ENCODE measurements at regions not wholly inside any gene's neighbourhood (a gene's known extent, or its start where the extent isn't known, plus 50 kb on each side); places are given as distances from the start of the nearest gene placed in this dataset.

- Histone ChIP-seq H2BK12ac (ENCODE audit: insufficient read length, low read depth, low read length) (no peak overlapping the region), H3K18ac (ENCODE audit: insufficient read length, low read depth, low read length) (no peak overlapping the region), H4K8ac (replicated peaks; ENCODE audit: insufficient read length, low read depth, low read length) (no peak overlapping the region), H3K4me1 (ENCODE audit: insufficient read depth, low read length) (peaks cover 2% of the 10 kb centered on the region; the same call in 1 of the 2 replicates), H2BK15ac (ENCODE audit: low read depth, low read length) (no peak overlapping the region), H3K9me3 (ENCODE audit: control insufficient read depth, low read depth, low read length) (no peaks in the 10 kb centered on the region), H2BK20ac (ENCODE audit: low read depth, low read length, poor library complexity, severe bottlenecking) (no peak overlapping the region), H3K79me2 (ENCODE audit: insufficient read depth, low read length) (no peaks in the 10 kb centered on the region), H3K56ac (ENCODE audit: insufficient read length, low read depth, low read length) (no peak overlapping the region), H3K4me2 (ENCODE audit: insufficient read depth, insufficient read length, low read length) (no peak overlapping the region), H3K9ac (ENCODE audit: extremely low read depth, insufficient read length, low read length) (no peak overlapping the region), H2AK5ac (ENCODE audit: insufficient read length, low read length) (no peak overlapping the region), H4K91ac (ENCODE audit: insufficient read length, low read depth, low read length) (no peak overlapping the region), H3K4ac (ENCODE audit: low read depth, low read length) (no peak overlapping the region), H2BK5ac (ENCODE audit: insufficient read length, low read length) (no peak overlapping the region), H3K23ac (ENCODE audit: insufficient read length, low read depth, low read length) (no peak overlapping the region), H2BK120ac (ENCODE audit: low read depth, low read length, poor library complexity, severe bottlenecking) (no peak overlapping the region), H3K23me2 (ENCODE audit: insufficient read length, low read depth, low read length, poor library complexity, severe bottlenecking) (no peaks in the 10 kb centered on the region), H4K5ac (ENCODE audit: insufficient read length, low read depth, low read length) (no peak overlapping the region), H3K14ac (ENCODE audit: insufficient read depth, low read length) (no peak overlapping the region), H3T11ph (ENCODE audit: low read length) (no peak overlapping the region), H2AFZ (ENCODE audit: low read length) (no peak overlapping the region), H3K27me3 (ENCODE audit: insufficient read depth, low read length) (no peaks in the 10 kb centered on the region), H4K20me1 (ENCODE audit: control insufficient read depth, insufficient read depth, insufficient read length) (no peaks in the 10 kb centered on the region), H3K27ac (ENCODE audit: insufficient read length, low read depth, low read length) (no peak overlapping the region), H3K79me1 (ENCODE audit: insufficient read depth, low read depth, low read length, poor library complexity, severe bottlenecking) (no peaks in the 10 kb centered on the region)
- no CpG with 5 or more reads among the region's 4 CpGs for WGBS (ENCODE audit: extremely low coverage, insufficient read length, low lambda C conversion rate)
- TF ChIP-seq CTCF (conservative IDR thresholded peaks at IDR 0.05) = no peak
- H3K27me3 Mint-ChIP-seq (ENCODE audit: low read depth) = peaks cover 2% of the 10 kb centered on the region
- DNase-seq = no peak
- no peaks in the 10 kb centered on the region; a peak in 1 of 5 replicates for H3K9me3 Mint-ChIP-seq
- H3K4me3 Mint-ChIP-seq = no peak overlapping the region
- H3K36me3 Mint-ChIP-seq (ENCODE audit: insufficient read depth in 1 of 3, low read depth in 3 of 3) = no peaks in the 10 kb centered on the region
- peaks cover 11 to 15% of the 10 kb centered on the region in 2 experiments for H3K4me1 Mint-ChIP-seq
- H3K27ac Mint-ChIP-seq = no peak overlapping the region
Measured at GRCh38 chr20:16802652-16802935, 54.4 kb downstream of the OTOR start.

Data from H9 (cell line).